ENCODE measurements at regions not wholly inside any gene's neighbourhood (a gene's known extent, or its start where the extent isn't known, plus 50 kb on each side); places are given as distances from the start of the nearest gene placed in this dataset.

GRCh38 chr7:12954380-12955033, 267.1 kb downstream of the ARL4A start:
- no peak for TF ChIP-seq ZBTB7A (IDR thresholded peaks at IDR 0.05; ENCODE audit: low read depth)
- TF ChIP-seq TEAD4 (IDR thresholded peaks at IDR 0.05) = no peak
- no peak for TF ChIP-seq RAD21 (IDR thresholded peaks at IDR 0.05; ENCODE audit: low read depth)
- no peak for TF ChIP-seq FOXM1 (IDR thresholded peaks at IDR 0.05; ENCODE audit: borderline replicate concordance, low read depth)
- TF ChIP-seq TCF12 (IDR thresholded peaks at IDR 0.05; ENCODE audit: low read depth) = no peak
- TF ChIP-seq CEBPB (IDR thresholded peaks at IDR 0.05) = no peak
- no peak for TF ChIP-seq MAX (IDR thresholded peaks at IDR 0.05)

GRCh38 chr7:12957487-12957886, 270.1 kb downstream of the ARL4A start:
- TF ChIP-seq ZBTB7A (IDR thresholded peaks at IDR 0.05; ENCODE audit: low read depth) (no peak), FOXM1 (IDR thresholded peaks at IDR 0.05; ENCODE audit: borderline replicate concordance, low read depth) (no peak), CEBPB (IDR thresholded peaks at IDR 0.05) (no peak), TCF12 (IDR thresholded peaks at IDR 0.05; ENCODE audit: low read depth) (no peak), TAF1 (IDR thresholded peaks at IDR 0.05; ENCODE audit: low read depth) (no peak), YY1 (IDR thresholded peaks at IDR 0.05; ENCODE audit: low read depth) (no peak), NFIC (IDR thresholded peaks at IDR 0.05) (no peak), USF1 (IDR thresholded peaks at IDR 0.05) (no peak), RAD21 (IDR thresholded peaks at IDR 0.05; ENCODE audit: low read depth) (no peak), REST (IDR thresholded peaks at IDR 0.05; ENCODE audit: low read depth) (no peak), EGR1 (IDR thresholded peaks at IDR 0.05) (no peak), MAX (IDR thresholded peaks at IDR 0.05) (no peak), TEAD4 (IDR thresholded peaks at IDR 0.05) (no peak), CREB1 (IDR thresholded peaks at IDR 0.05; ENCODE audit: low read depth) (no peak)

GRCh38 chr7:12961910-12962480, 274.6 kb downstream of the ARL4A start:
- TF ChIP-seq ZBTB7A (IDR thresholded peaks at IDR 0.05; ENCODE audit: low read depth) (no peak), FOXM1 (IDR thresholded peaks at IDR 0.05; ENCODE audit: borderline replicate concordance, low read depth) (no peak), NFIC (IDR thresholded peaks at IDR 0.05) (no peak), CREB1 (IDR thresholded peaks at IDR 0.05; ENCODE audit: low read depth) (no peak)

GRCh38 chr7:12963435-12963834, 276.0 kb downstream of the ARL4A start:
- TF ChIP-seq NFIC (IDR thresholded peaks at IDR 0.05) = no peak
- TF ChIP-seq FOXM1 (IDR thresholded peaks at IDR 0.05; ENCODE audit: borderline replicate concordance, low read depth) = no peak
- TF ChIP-seq EGR1 (IDR thresholded peaks at IDR 0.05) = no peak
- TF ChIP-seq CREB1 (IDR thresholded peaks at IDR 0.05; ENCODE audit: low read depth) = no peak
- no peak for TF ChIP-seq TCF12 (IDR thresholded peaks at IDR 0.05; ENCODE audit: low read depth)
- no peak for TF ChIP-seq TAF1 (IDR thresholded peaks at IDR 0.05; ENCODE audit: low read depth)
- TF ChIP-seq REST (IDR thresholded peaks at IDR 0.05; ENCODE audit: low read depth) = no peak
- TF ChIP-seq TEAD4 (IDR thresholded peaks at IDR 0.05) = no peak
- no peak for TF ChIP-seq RAD21 (IDR thresholded peaks at IDR 0.05; ENCODE audit: low read depth)
- TF ChIP-seq CEBPB (IDR thresholded peaks at IDR 0.05) = no peak
- no peak for TF ChIP-seq MAX (IDR thresholded peaks at IDR 0.05)
- TF ChIP-seq YY1 (IDR thresholded peaks at IDR 0.05; ENCODE audit: low read depth) = no peak
- TF ChIP-seq USF1 (IDR thresholded peaks at IDR 0.05) = no peak
- TF ChIP-seq EP300 (IDR thresholded peaks at IDR 0.05; ENCODE audit: borderline replicate concordance) = no peak
- no peak for TF ChIP-seq ZBTB7A (IDR thresholded peaks at IDR 0.05; ENCODE audit: low read depth)

GRCh38 chr7:12964836-12965235, 277.4 kb downstream of the ARL4A start:
- no peak for TF ChIP-seq FOXM1 (IDR thresholded peaks at IDR 0.05; ENCODE audit: borderline replicate concordance, low read depth)
- TF ChIP-seq TCF12 (IDR thresholded peaks at IDR 0.05; ENCODE audit: low read depth) = no peak
- no peak for TF ChIP-seq RAD21 (IDR thresholded peaks at IDR 0.05; ENCODE audit: low read depth)
- TF ChIP-seq EP300 (IDR thresholded peaks at IDR 0.05; ENCODE audit: borderline replicate concordance) = no peak
- TF ChIP-seq TEAD4 (IDR thresholded peaks at IDR 0.05) = no peak
- no peak for TF ChIP-seq YY1 (IDR thresholded peaks at IDR 0.05; ENCODE audit: low read depth)
- no peak for TF ChIP-seq MAX (IDR thresholded peaks at IDR 0.05)
- no peak for TF ChIP-seq REST (IDR thresholded peaks at IDR 0.05; ENCODE audit: low read depth)
- no peak for TF ChIP-seq CREB1 (IDR thresholded peaks at IDR 0.05; ENCODE audit: low read depth)
- no peak for TF ChIP-seq USF1 (IDR thresholded peaks at IDR 0.05)
- TF ChIP-seq EGR1 (IDR thresholded peaks at IDR 0.05) = no peak
